Left renal cortex interstitium (tissue), 4 donors: ENCODE measurements at regions not wholly inside any gene's neighbourhood (a gene's known extent, or its start where the extent isn't known, plus 50 kb on each side); places are given as distances from the start of the nearest gene placed in this dataset.

Source experiments
- DNase-seq, 4 donors: peaks; one replicate each; pipeline ENCODE4 v3.0.0-alpha.2; 2013; ENCODE audit warnings: low read depth in 4 of 4, low spot score in 2 of 4, missing footprints in 1 of 4

DNA sequence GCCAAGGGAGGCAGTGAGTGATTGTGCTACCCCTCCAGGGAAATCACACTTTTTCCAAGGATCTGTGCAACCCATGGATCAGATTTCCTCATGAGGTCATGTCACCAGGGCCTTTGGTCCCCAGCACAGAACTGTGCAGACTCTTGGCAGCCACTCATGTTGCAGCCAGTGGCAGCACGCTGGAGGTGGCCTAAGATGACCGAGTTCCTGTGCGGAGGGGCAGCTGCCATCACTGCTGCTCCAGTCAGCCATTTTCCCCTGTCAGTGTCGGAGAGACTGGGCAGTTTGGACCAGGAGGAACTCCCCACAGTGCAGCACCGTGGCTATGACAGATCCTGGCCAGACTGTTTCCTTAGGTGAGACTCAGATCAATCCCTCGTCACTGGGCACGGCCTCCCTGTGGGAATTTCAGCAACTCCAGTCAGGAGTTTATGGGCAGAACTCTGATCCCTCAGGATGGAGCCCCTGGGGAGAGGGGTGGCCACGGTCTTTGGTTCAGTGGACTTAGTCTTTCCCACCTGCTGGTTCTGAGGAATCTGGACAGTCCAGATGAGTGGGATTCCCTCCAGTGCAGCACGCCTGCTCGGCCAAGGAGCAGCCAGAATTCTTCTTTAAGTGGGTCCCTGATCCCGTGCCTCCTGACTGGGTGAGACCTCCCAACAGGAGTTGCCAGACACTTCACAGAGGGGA, 194.6 kb upstream of the CARD18 start:
- no peak for DNase-seq

DNA sequence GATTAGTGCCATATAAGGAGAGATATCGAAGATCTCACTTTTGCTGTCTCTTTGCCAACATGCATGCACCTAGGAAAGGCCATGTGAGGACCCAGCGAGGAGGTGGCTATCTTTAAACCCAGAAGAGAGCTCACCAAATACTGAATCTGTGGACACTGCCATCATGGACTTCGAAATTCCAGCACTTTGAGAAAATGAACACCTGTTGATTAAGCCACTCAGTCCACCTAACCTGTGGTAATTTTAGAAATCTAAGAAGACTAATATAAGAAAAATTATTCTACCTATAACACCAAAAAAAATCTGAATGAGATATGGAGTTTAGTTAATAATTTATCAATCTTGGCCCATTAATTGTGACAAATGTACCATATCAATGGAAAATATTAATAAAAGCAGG, 193.6 kb upstream of the CARD18 start:
- no peak for DNase-seq

GRCh38 chr11:105332171-105332570, 192.6 kb upstream of the CARD18 start:
- DNase-seq: no peak

GRCh38 chr11:105328061-105328460, 188.5 kb upstream of the CARD18 start:
- no peak for DNase-seq

- DNase-seq: peak in 1 of 4 donors; percentile 1
These were observed 184.6 kb upstream of the CARD18 start for GRCh38 chr11:105324156-105324555.

DNA sequence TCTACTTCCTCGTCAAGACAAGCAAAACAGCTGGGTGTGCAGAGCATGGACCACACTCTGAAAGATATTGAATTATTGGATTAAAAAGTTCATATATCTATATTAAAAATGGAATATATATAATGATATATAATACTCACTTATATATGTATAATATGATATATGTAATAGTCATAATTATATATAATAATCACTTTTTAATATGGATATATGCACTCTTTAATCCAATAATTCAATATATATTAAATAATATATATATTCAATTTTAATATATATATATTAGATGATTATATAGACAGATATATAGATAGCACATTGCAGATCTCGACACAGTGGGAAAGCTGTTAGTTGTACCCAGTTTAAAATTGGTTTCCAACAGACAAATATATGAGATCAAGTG, 182.1 kb upstream of the CARD18 start:
- no peak for DNase-seq

DNA sequence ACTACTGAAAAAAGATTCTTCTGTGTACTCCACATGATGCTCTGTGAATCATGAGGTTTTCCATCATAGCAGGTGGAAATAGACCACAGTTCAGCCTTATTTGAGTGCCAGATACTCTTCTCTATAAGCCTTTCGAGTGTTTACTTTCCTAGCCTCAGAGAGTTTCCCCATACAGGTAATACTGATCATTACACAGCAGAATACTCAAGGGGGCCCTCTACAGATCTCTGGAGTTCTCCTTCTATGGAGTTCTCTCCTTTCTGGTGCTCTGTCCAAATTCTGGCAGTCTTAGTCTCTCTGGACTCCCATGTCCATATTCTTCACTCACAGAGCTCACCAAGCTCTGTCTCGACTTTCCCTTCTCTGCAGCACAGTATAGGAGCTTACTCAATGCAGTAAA, 175.7 kb upstream of the CARD18 start:
- DNase-seq: no peak

GRCh38 chr11:105312266-105312665, 172.7 kb upstream of the CARD18 start:
- no peak for DNase-seq

GRCh38 chr11:105298630-105299029, 159.1 kb upstream of the CARD18 start:
- DNase-seq: no peak

- no peak for DNase-seq
These were observed 158.6 kb upstream of the CARD18 start for GRCh38 chr11:105298174-105298573.

GRCh38 chr11:105297463-105297862, 157.9 kb upstream of the CARD18 start:
- no peak for DNase-seq

DNA sequence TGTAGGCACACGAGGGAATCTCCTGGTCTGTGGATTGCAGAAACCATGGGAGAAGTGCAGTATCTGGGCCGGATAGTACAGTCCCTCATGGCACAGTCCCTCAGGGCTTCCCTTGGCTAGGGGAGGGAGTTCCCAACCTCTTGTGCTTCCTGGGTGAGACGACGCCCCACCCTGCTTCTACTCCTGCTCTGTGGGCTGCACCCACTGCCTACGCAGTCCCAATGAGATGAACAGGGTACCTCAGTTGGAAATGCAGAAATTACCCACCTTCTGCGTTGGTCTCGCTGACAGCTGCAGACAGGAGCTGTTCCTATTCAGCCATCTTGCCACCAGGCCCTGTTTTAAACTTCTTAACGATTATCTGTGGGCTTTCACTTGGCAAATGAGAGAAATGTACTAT, 157.2 kb upstream of the CARD18 start:
- no peak for DNase-seq

GRCh38 chr11:105296386-105296785, 156.8 kb upstream of the CARD18 start:
- no peak for DNase-seq

- no peak for DNase-seq
These were observed 143.1 kb upstream of the CARD18 start for GRCh38 chr11:105282658-105283057.

- DNase-seq: no peak
These were observed 135.1 kb upstream of the CARD18 start for GRCh38 chr11:105274631-105275030.

- no peak for DNase-seq
These were observed 134.2 kb upstream of the CARD18 start for GRCh38 chr11:105273660-105274280.

DNA sequence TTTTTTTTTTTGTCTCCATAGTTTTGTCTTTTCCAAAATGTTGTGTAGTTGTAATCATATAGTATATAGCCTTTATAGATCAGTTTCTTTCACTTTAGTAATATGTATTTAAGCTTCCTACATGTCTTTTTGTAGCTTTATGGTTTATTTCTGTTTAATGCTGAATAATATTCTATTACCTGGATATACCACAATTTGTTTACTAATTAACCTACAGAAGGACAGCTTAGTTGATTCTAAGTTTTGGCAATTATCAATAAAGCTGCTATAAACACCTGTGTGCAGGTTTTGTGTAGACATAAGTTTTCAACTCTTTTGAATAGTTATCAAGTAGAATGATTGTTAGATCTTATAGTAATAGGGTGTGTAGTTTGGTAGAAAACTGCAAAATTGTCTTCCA, 130.3 kb upstream of the CARD18 start:
- DNase-seq: no peak

- DNase-seq: no peak
These were observed 129.0 kb upstream of the CARD18 start for GRCh38 chr11:105268404-105269062.

GRCh38 chr11:105265845-105266244, 126.3 kb upstream of the CARD18 start:
- no peak for DNase-seq

DNA sequence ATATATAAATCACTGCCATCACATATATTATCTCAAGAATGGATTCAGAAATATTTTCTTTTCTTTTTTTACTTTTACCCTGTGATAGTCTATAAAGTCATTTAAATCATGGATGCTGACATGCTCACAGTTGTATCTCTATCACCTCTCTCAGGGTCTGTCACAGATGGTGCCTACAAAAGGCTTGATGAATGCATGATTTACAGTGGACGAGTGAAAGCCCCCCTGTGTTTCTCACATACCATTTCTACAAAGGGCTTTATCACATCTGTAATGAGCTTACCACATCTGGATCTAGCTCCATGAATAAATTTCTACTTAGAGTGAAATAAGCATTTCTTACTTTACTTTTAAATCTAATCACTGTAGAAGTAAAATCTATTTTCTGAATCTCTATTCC, 121.4 kb upstream of the CARD18 start:
- DNase-seq: no peak

- DNase-seq: no peak
These were observed 106.3 kb upstream of the CARD18 start for GRCh38 chr11:105245781-105246315.
